Central memory CD8-positive, alpha-beta T cell (primary cell): ENCODE measurements at regions not wholly inside any gene's neighbourhood (a gene's known extent, or its start where the extent isn't known, plus 50 kb on each side); places are given as distances from the start of the nearest gene placed in this dataset.

Experiments
- ATAC-seq: fragments of 150-1000 bp; cut with Tn5 transposase; replicated peaks from 2 replicates; pipeline ENCODE4 v1.10.0; 2022; ENCODE audit warnings: mild to moderate bottlenecking, moderate FRiP score, moderate number of reproducible peaks; ENCODE audit not compliant: poor library complexity, severe bottlenecking; ENCODE audit errors: extremely low read depth
- DNase-seq, 2 donors: peaks; one replicate each; pipeline ENCODE4 v3.0.0; 2021; ENCODE audit warnings: low spot score in 2 of 2
- H3K27ac Mint-ChIP-seq: one replicate; pipeline ENCODE4 v1.8.0; 2022; ENCODE audit warnings: low read depth, mild to moderate bottlenecking, moderate library complexity, mixed read lengths
- H3K27me3 Mint-ChIP-seq: one replicate; pipeline ENCODE4 v1.8.0; 2022; ENCODE audit warnings: mixed read lengths
- H3K36me3 Mint-ChIP-seq: one replicate; pipeline ENCODE4 v1.8.0; 2022; ENCODE audit warnings: mild to moderate bottlenecking, moderate library complexity, mixed read lengths; ENCODE audit not compliant: insufficient read depth
- H3K4me1 Mint-ChIP-seq: one replicate; pipeline ENCODE4 v1.8.0; 2022; ENCODE audit warnings: mixed read lengths
- H3K4me3 Mint-ChIP-seq: one replicate; pipeline ENCODE4 v1.8.0; 2022; ENCODE audit warnings: mild to moderate bottlenecking, moderate library complexity, mixed read lengths
- H3K9me3 Mint-ChIP-seq: one replicate; pipeline ENCODE4 v1.8.0; 2022; ENCODE audit warnings: mixed read lengths

GRCh38 chr5:97454015-97454414, 271.0 kb upstream of the RIOK2 start:
- Mint-ChIP-seq H3K4me3 (no peak overlapping the region), H3K36me3 (no peaks in the 10 kb centered on the region)
- no peak for ATAC-seq

DNA sequence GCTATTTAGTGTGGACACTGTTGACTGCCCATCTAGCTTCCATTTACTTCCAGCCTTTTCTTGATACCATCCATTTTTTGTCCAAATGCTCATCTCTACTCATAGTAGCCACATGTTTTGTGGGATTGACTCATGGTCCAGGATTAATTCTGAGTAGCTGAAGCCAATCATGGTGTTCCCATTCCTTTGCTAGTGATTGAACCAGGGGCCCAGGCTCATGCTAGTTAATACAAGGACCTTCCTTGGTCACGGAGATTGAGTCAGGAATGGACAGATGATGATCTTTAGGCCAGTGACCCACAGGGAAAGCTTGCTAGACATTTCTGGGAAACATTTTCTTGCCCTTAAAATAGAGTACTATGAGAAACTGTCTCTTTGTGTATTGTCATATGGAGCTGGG, 272.9 kb upstream of the RIOK2 start:
- Mint-ChIP-seq H3K27me3 (no peaks in the 10 kb centered on the region), H3K4me3 (no peak overlapping the region), H3K9me3 (no peaks in the 10 kb centered on the region), H3K36me3 (no peaks in the 10 kb centered on the region), H3K27ac (no peak overlapping the region), H3K4me1 (no peaks in the 10 kb centered on the region)
- ATAC-seq (no peak), DNase-seq (no peak)

More at GRCh38 chr5:97454015-97454414, 271.0 kb upstream of the RIOK2 start:
- Mint-ChIP-seq H3K4me1 (no peaks in the 10 kb centered on the region), H3K9me3 (no peaks in the 10 kb centered on the region), H3K27ac (no peak overlapping the region), H3K27me3 (no peaks in the 10 kb centered on the region)
- no peak for DNase-seq

DNA sequence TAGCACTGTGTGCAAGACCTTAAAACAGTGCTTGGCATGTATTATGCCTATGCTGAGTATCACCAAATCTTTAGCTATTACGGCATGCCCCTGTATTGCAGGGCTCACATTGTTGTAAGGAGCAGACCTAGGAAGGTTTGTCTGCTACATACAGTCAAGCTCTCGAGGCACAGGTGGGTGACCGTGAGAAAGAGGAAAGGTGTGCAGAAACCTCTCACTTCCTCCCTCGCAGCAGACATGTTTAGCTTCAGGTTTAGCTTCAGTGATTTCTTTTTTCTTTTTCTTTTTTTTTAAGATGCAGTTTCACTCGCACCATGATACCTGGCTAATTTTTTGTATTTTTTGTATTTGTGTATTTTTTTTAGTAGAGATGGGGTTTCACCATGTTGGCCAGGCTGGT, 275.8 kb upstream of the RIOK2 start:
- ATAC-seq (no peak), DNase-seq (no peak)
- peaks cover 9% of the 10 kb centered on the region for H3K9me3 Mint-ChIP-seq
- H3K36me3 Mint-ChIP-seq = no peaks in the 10 kb centered on the region
- H3K4me1 Mint-ChIP-seq = no peaks in the 10 kb centered on the region
- no peak overlapping the region for H3K4me3 Mint-ChIP-seq
- no peaks in the 10 kb centered on the region for H3K27me3 Mint-ChIP-seq
- H3K27ac Mint-ChIP-seq = no peak overlapping the region

DNA sequence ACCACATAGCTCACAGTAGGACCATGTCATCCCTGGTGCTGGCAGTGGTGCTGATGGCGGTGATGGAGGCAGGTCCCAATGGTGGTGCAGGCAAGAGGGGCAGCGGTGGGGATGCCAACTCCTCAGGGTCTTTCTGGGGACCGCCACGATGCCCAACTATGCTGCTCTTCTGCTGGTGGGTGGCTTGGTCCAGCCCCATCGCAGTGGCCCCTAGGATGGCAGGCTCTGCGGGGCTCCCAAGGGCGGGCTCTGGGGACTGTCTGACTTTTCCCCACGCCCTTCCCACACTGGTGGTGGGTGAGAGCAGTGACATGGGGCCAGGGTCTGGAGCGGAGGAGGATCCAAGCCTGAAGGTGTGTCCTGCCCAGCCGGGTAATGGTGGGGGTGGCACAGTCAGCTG, 288.9 kb upstream of the RIOK2 start:
- peaks cover 5% of the 10 kb centered on the region for H3K9me3 Mint-ChIP-seq
- no peak overlapping the region for H3K27ac Mint-ChIP-seq
- H3K36me3 Mint-ChIP-seq = no peaks in the 10 kb centered on the region
- no peaks in the 10 kb centered on the region for H3K27me3 Mint-ChIP-seq
- no peak overlapping the region for H3K4me3 Mint-ChIP-seq
- DNase-seq = no peak
- no peak for ATAC-seq
- no peaks in the 10 kb centered on the region for H3K4me1 Mint-ChIP-seq

DNA sequence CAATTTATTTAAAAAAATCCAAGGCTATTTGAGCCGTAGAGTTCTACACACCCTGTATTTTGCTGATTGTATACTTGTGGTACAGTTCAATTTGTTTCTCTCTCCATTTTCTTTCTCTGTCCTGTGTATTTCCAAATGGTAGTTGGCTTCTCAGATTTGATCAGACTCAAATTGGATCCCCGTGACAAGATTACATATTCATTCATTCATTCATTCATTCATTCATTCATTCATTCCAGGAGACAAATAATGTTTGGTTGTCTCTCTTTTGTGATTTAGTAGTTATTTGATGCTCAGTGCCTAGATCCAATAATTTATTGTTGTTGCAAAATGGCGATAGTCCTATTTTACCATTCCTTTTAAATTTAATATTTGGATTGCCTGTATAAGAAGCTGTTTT, 292.8 kb upstream of the RIOK2 start:
- Mint-ChIP-seq H3K36me3 (no peaks in the 10 kb centered on the region), H3K27me3 (no peaks in the 10 kb centered on the region), H3K4me1 (no peaks in the 10 kb centered on the region), H3K27ac (no peak overlapping the region), H3K9me3 (no peaks in the 10 kb centered on the region), H3K4me3 (no peak overlapping the region)
- ATAC-seq (no peak), DNase-seq (no peak)

GRCh38 chr5:97476852-97477534, 293.9 kb upstream of the RIOK2 start:
- Mint-ChIP-seq H3K4me3 (no peak overlapping the region), H3K27me3 (no peaks in the 10 kb centered on the region), H3K36me3 (no peaks in the 10 kb centered on the region), H3K27ac (no peak overlapping the region), H3K4me1 (no peaks in the 10 kb centered on the region), H3K9me3 (no peaks in the 10 kb centered on the region)
- ATAC-seq (no peak), DNase-seq (no peak)

GRCh38 chr5:97478483-97478882, 295.4 kb upstream of the RIOK2 start:
- Mint-ChIP-seq H3K9me3 (no peaks in the 10 kb centered on the region), H3K4me1 (no peaks in the 10 kb centered on the region), H3K36me3 (no peaks in the 10 kb centered on the region), H3K27ac (no peak overlapping the region), H3K4me3 (no peak overlapping the region), H3K27me3 (no peaks in the 10 kb centered on the region)
- no peak for ATAC-seq
- no peak for DNase-seq

DNA sequence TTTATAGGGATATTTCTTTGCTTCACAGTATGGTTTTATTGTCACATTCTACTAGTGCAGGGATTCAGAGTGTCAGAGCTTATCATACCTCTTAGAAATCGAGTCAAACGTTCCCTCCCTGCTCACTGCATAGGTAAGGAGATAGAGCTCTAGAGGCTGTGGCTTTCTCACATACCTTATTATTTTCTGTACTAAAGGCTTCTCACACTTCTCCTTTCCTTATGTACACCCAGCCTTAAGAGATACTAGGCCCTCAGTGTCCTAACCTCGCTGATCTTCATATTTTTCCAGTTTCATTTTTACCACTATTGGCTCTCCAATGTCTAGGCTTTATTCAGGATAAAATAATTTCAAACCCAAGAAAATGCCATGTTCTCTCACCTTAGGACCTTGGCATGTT, 297.3 kb upstream of the RIOK2 start:
- Mint-ChIP-seq H3K9me3 (peaks cover 13% of the 10 kb centered on the region), H3K36me3 (no peaks in the 10 kb centered on the region), H3K27me3 (no peaks in the 10 kb centered on the region)

DNA sequence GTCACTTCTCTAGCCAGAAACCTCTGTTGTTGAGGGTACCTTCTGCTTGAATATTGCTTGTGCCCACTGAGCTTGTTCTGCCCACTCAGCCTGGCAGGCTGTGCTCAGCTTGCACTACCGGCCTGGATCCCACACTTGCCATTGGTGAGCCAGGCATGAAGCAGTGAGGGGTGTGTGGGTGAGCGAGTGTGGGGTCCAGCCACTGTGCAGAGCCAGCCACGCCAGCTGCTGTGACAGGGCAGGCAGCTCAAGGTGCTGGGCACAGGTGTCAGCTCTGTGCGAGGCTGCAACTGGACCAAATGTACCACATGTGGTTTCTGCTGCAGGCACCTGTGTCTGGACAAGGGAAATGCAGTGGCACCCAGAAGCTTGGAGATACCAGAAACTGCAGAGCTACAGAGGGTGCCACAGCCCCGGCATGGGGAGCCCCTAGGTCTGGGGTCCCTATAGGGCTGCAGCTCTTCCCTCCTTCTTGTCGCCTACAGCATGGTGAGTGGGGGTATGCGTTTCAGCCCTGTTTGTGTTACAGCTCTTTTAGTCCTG, 305.1 kb upstream of the RIOK2 start:
- H3K4me1 Mint-ChIP-seq = no peaks in the 10 kb centered on the region
- H3K9me3 Mint-ChIP-seq = peaks cover 19% of the 10 kb centered on the region
- peaks cover 1% of the 10 kb centered on the region for H3K36me3 Mint-ChIP-seq
- no peak overlapping the region for H3K4me3 Mint-ChIP-seq
- no peak for DNase-seq
- no peak for ATAC-seq
- H3K27me3 Mint-ChIP-seq = no peaks in the 10 kb centered on the region
- no peak overlapping the region for H3K27ac Mint-ChIP-seq

More for the DNA sequence above, 297.3 kb upstream of the RIOK2 start:
- Mint-ChIP-seq H3K4me1 (no peaks in the 10 kb centered on the region), H3K4me3 (no peak overlapping the region), H3K27ac (no peak overlapping the region)
- DNase-seq (no peak), ATAC-seq (no peak)

DNA sequence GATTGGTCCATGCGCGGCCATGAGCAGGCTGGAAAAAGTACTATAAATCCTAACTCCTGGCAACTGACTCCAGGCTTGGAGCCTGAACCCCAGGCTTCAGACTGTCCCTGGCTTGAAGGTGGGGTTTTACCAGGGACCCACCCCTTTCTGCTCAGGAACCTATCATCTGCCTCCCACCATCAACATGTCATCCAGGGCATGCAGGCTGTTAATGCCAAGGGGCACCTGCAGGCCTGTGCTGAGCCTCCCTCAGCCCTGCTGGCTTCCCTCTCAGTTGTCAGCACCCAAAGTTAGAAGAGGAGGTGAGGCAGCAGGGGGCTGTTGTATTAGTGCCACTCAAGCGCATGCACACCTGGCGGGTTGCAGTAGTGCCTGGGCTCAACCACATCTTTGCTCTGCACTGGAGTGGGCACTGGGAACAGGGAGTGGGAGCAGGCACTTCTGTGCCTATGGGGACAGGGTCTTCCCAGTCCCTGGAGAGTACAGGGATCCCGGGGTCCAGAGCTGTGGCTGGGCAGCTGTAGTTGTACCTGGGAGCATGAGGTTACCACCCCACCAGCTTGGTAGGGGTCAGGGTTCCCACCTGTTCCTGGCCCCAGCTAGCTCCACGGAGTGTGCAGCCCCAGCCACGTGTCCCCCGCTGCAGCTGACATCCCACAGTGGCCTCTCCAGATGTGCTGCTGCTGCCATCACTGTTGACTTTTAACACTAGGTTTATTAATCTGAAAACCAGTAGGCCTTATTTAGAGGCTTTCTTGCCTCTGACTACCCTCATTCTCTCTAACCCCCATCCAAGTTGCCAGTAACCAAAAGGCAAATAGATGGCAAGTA, 306.2 kb upstream of the RIOK2 start:
- Mint-ChIP-seq H3K4me1 (no peaks in the 10 kb centered on the region), H3K27ac (no peak overlapping the region), H3K9me3 (peaks cover 16% of the 10 kb centered on the region), H3K27me3 (no peaks in the 10 kb centered on the region), H3K4me3 (no peak overlapping the region), H3K36me3 (peaks cover 1% of the 10 kb centered on the region)
- ATAC-seq = no peak
- DNase-seq = no peak

GRCh38 chr5:97494465-97494864, 311.4 kb upstream of the RIOK2 start:
- Mint-ChIP-seq H3K9me3 (peaks cover 5% of the 10 kb centered on the region), H3K4me1 (no peaks in the 10 kb centered on the region), H3K36me3 (no peaks in the 10 kb centered on the region), H3K4me3 (no peak overlapping the region), H3K27me3 (no peaks in the 10 kb centered on the region), H3K27ac (no peak overlapping the region)
- ATAC-seq (no peak), DNase-seq (no peak)

GRCh38 chr5:97495301-97495700, 312.3 kb upstream of the RIOK2 start:
- Mint-ChIP-seq H3K4me3 (no peak overlapping the region), H3K27me3 (no peaks in the 10 kb centered on the region), H3K27ac (no peak overlapping the region), H3K9me3 (peaks cover 5% of the 10 kb centered on the region), H3K36me3 (no peaks in the 10 kb centered on the region), H3K4me1 (no peaks in the 10 kb centered on the region)
- ATAC-seq (no peak), DNase-seq (no peak)

DNA sequence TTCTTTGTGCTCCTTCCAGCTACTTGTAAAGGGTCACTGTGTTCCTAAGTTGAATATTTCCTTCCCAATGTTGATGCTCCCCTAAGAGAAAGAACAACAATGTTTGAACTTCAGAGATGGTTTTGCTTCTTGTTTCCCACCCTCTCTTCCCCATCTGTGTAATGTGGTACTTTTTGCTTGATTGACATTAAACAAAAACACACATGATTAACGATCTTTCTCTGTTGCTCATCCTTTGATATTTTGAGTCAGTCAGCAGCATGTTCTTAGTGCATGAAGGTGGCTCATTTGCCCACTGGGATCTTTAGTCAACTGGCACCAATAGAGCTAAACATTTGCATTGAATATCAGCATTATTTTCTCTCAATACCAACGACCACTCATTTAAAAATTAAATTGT, 313.0 kb upstream of the RIOK2 start:
- H3K27me3 Mint-ChIP-seq = no peaks in the 10 kb centered on the region
- no peak overlapping the region for H3K27ac Mint-ChIP-seq
- H3K4me3 Mint-ChIP-seq = no peak overlapping the region
- H3K4me1 Mint-ChIP-seq = no peaks in the 10 kb centered on the region
- DNase-seq = no peak
- peaks cover 5% of the 10 kb centered on the region for H3K9me3 Mint-ChIP-seq
- H3K36me3 Mint-ChIP-seq = no peaks in the 10 kb centered on the region
- no peak for ATAC-seq
